ENCODE measurements at regions not wholly inside any gene's neighbourhood (a gene's known extent, or its start where the extent isn't known, plus 50 kb on each side); places are given as distances from the start of the nearest gene placed in this dataset.
"Not testable (repeated sequence)": the region's sequence is repeated elsewhere in the genome, so short reads cannot be mapped to it uniquely, and the experiment has no call there.

- no peak for DNase-seq (ENCODE audit: low spot score)
Measured at GRCh38 chr3:95468331-95468730, 1346.1 kb upstream of the EPHA6 start.

- no peak for DNase-seq (ENCODE audit: low spot score)
Measured at GRCh38 chr3:95474338-95474737, 1340.1 kb upstream of the EPHA6 start.

- DNase-seq (ENCODE audit: low spot score) = no peak
Measured at GRCh38 chr3:95476534-95476933, 1337.9 kb upstream of the EPHA6 start.

GRCh38 chr3:95506174-95506573 lies 1308.2 kb upstream of the EPHA6 start:
- DNase-seq (ENCODE audit: low spot score) = no peak

GRCh38 chr3:95508124-95508523 lies 1306.3 kb upstream of the EPHA6 start:
- DNase-seq (ENCODE audit: low spot score) = no peak

- DNase-seq (ENCODE audit: low spot score) = no peak
Measured at GRCh38 chr3:95511828-95512227, 1302.6 kb upstream of the EPHA6 start.

- no peak for DNase-seq (ENCODE audit: low spot score)
Measured at GRCh38 chr3:95514260-95514659, 1300.1 kb upstream of the EPHA6 start.

- no peak for DNase-seq (ENCODE audit: low spot score)
Measured at GRCh38 chr3:95521396-95521795, 1293.0 kb upstream of the EPHA6 start.

GRCh38 chr3:95522449-95522848 lies 1291.9 kb upstream of the EPHA6 start:
- no peak for DNase-seq (ENCODE audit: low spot score)

GRCh38 chr3:95539950-95540483 lies 1274.4 kb upstream of the EPHA6 start:
- DNase-seq (ENCODE audit: low spot score) = no peak

GRCh38 chr3:95565502-95565901 lies 1248.9 kb upstream of the EPHA6 start:
- DNase-seq (ENCODE audit: low spot score) = no peak

- DNase-seq (ENCODE audit: low spot score) = no peak
Measured at GRCh38 chr3:95567346-95567745, 1247.0 kb upstream of the EPHA6 start.

GRCh38 chr3:95586754-95587153 lies 1227.6 kb upstream of the EPHA6 start:
- no peak for DNase-seq (ENCODE audit: low spot score)

- DNase-seq (ENCODE audit: low spot score) = not testable (repeated sequence)
Measured at GRCh38 chr3:95587641-95588040, 1226.8 kb upstream of the EPHA6 start.

GRCh38 chr3:95588473-95588872 lies 1225.9 kb upstream of the EPHA6 start:
- no peak for DNase-seq (ENCODE audit: low spot score)

GRCh38 chr3:95595416-95596075 lies 1218.8 kb upstream of the EPHA6 start:
- DNase-seq (ENCODE audit: low spot score) = no peak

GRCh38 chr3:95607926-95608325 lies 1206.5 kb upstream of the EPHA6 start:
- DNase-seq (ENCODE audit: low spot score) = no peak

- DNase-seq (ENCODE audit: low spot score) = no peak
Measured at GRCh38 chr3:95609411-95609810, 1205.0 kb upstream of the EPHA6 start.

GRCh38 chr3:95612611-95613010 lies 1201.8 kb upstream of the EPHA6 start:
- DNase-seq (ENCODE audit: low spot score) = no peak

- no peak for DNase-seq (ENCODE audit: low spot score)
Measured at GRCh38 chr3:95613993-95614392, 1200.4 kb upstream of the EPHA6 start.

GRCh38 chr3:95615592-95616310 lies 1198.6 kb upstream of the EPHA6 start:
- no peak for DNase-seq (ENCODE audit: low spot score)

- no peak for DNase-seq (ENCODE audit: low spot score)
Measured at GRCh38 chr3:95626107-95626506, 1188.3 kb upstream of the EPHA6 start.

- no peak for DNase-seq (ENCODE audit: low spot score)
Measured at GRCh38 chr3:95627293-95627692, 1187.1 kb upstream of the EPHA6 start.

- DNase-seq (ENCODE audit: low spot score) = no peak
Measured at GRCh38 chr3:95627697-95628096, 1186.7 kb upstream of the EPHA6 start.
